GM12878 (cell line): ENCODE measurements at regions not wholly inside any gene's neighbourhood (a gene's known extent, or its start where the extent isn't known, plus 50 kb on each side); places are given as distances from the start of the nearest gene placed in this dataset.

Source experiments
- ATAC-seq: fragments of 200-7000 bp; cut with Tn5 transposase; 3 replicates; pipeline ENCODE4 v1.9.1; 2020; ENCODE audit warnings: mild to moderate bottlenecking, moderate library complexity
- BruUV-seq: library from RNA; stranded (reverse); fragments of 400-500 nt; replicated peaks from 2 replicates; lab custom pipeline; 2021; lab: Mats Ljungman, UMichigan
- CTCF ChIA-PET: fragments of 300-600 bp; sonication (Branson Sonifier 250); formaldehyde crosslinking; extraction: SDS; loops from one replicate; lab custom pipeline; 2021; ENCODE audit warnings: inconsistent platforms; lab: Yijun Ruan, JAX
- POLR2A ChIA-PET: fragments of 350-600 bp; formaldehyde crosslinking; extraction: SDS; loops from one replicate; lab custom pipeline; 2021; ENCODE audit warnings: inconsistent platforms; lab: Charles Lee
- RAD21 ChIA-PET: fragments of 300-600 bp; sonication (Branson Sonifier 250); formaldehyde crosslinking; loops from one replicate; lab custom pipeline; 2023; ENCODE audit warnings: antibody characterized with exemption; ENCODE audit not compliant: unreplicated experiment; lab: Charles Lee
- SMC1A ChIA-PET: fragments of 300-600 bp; sonication (Branson Sonifier 250); formaldehyde crosslinking; loops from one replicate; lab custom pipeline; 2023; ENCODE audit not compliant: unreplicated experiment, uncharacterized antibody; lab: Charles Lee
- DNase-seq: peaks from one replicate; pipeline ENCODE4 v3.0.0-alpha.2; 2011; ENCODE audit warnings: low read depth, low spot score
- FAIRE-seq: peaks from 3 replicates; lab custom pipeline; 2011; peaks lifted over from hg19 to GRCh38; lab: Jason Lieb, UNC
- H2AFZ ChIP-seq: 2 replicates; pipeline ENCODE4 v1.6.0; 2011; ENCODE audit warnings: low read depth, low read length, control low read depth; ENCODE audit not compliant: control insufficient read depth
- H3K27ac ChIP-seq: 2 replicates; pipeline ENCODE4 v1.5.1; 2011; ENCODE audit warnings: control low read depth; ENCODE audit not compliant: control insufficient read depth, insufficient read depth
- H3K27me3 ChIP-seq, 2 experiments: replicated peaks in 1 of 2; 2 replicates each; pipeline versions ENCODE4 v1.6.0 to v1.6.1; 2011; ENCODE audit warnings: low read length in 1 of 2; ENCODE audit not compliant: control insufficient read depth in 2 of 2, insufficient read depth in 2 of 2
- H3K36me3 ChIP-seq, 2 experiments: 2 replicates each; pipeline ENCODE4 v1.5.1; 2011; ENCODE audit warnings: low read length in 1 of 2; ENCODE audit not compliant: control insufficient read depth in 2 of 2, insufficient read depth in 2 of 2
- H3K4me1 ChIP-seq: 2 replicates; pipeline ENCODE4 v1.6.1; 2011; ENCODE audit warnings: mild to moderate bottlenecking, low read length, moderate library complexity, mixed read lengths; ENCODE audit not compliant: control insufficient read depth, insufficient read depth
- H3K4me2 ChIP-seq: 2 replicates; pipeline ENCODE4 v1.6.0; 2011; ENCODE audit warnings: control low read depth; ENCODE audit not compliant: control insufficient read depth, insufficient read depth
- H3K4me3 ChIP-seq: fragments of 200-600 bp; sonication (generic); 2 replicates; pipeline ENCODE4 v1.5.1; 2016
- H3K79me2 ChIP-seq: 2 replicates; pipeline ENCODE4 v1.6.0; 2011; ENCODE audit warnings: low read length; ENCODE audit not compliant: control insufficient read depth, insufficient read depth
- H3K9ac ChIP-seq: 2 replicates; pipeline ENCODE4 v1.8.0; 2011; ENCODE audit warnings: low read length, control low read depth, mixed read lengths; ENCODE audit not compliant: control insufficient read depth, insufficient read depth
- H3K9me3 ChIP-seq: replicated peaks from 3 replicates; pipeline ENCODE4 v1.5.1; 2011; ENCODE audit warnings: mild to moderate bottlenecking, low read length; ENCODE audit not compliant: control insufficient read depth, insufficient read depth
- H4K20me1 ChIP-seq: 2 replicates; pipeline ENCODE4 v1.6.0; 2011; ENCODE audit not compliant: control insufficient read depth, insufficient read depth
- BHLHE40 ChIP-seq, 2 experiments: fragments of 450-650 bp in 1 of 2; IDR thresholded peaks; 2 replicates each; pipeline ENCODE4 v1.6.1; 2011 to 2017; ENCODE audit warnings: low read depth in 2 of 2, borderline replicate concordance in 1 of 2, improper control_type of control experiment in 1 of 2, low read length in 1 of 2, mild to moderate bottlenecking in 1 of 2
- CBFB ChIP-seq: IDR thresholded peaks from 2 replicates; pipeline ENCODE4 v1.6.1; 2016; ENCODE audit warnings: antibody characterized with exemption, low read depth
- CEBPB ChIP-seq, 2 experiments: fragments of 150-350 bp in 1 of 2; IDR thresholded peaks; 2 replicates each; pipeline ENCODE4 v1.6.1; 2012 to 2014; ENCODE audit warnings: low read depth in 2 of 2, low read length in 2 of 2, borderline replicate concordance in 1 of 2, inconsistent platforms in 1 of 2
- CHD1 ChIP-seq: IDR thresholded peaks from 2 replicates; pipeline ENCODE4 v1.6.1; 2012; ENCODE audit warnings: low read depth, low read length, improper control_type of control experiment
- EGR1 ChIP-seq, 2 experiments: IDR thresholded peaks; 1 replicate in 1 of 2; 2 replicates in 1 of 2; pipeline ENCODE4 v1.6.1; 2011 to 2012; ENCODE audit warnings: low read depth in 2 of 2, low read length in 2 of 2, borderline replicate concordance in 1 of 2, mild to moderate bottlenecking in 1 of 2, moderate library complexity in 1 of 2
- ELK1 ChIP-seq: IDR thresholded peaks from 2 replicates; pipeline ENCODE4 v1.6.1; 2012; ENCODE audit warnings: low read depth, low read length, improper control_type of control experiment
- HSF1 ChIP-seq: fragments of 150-350 bp; IDR thresholded peaks from 2 replicates; pipeline ENCODE4 v1.6.1; 2014; ENCODE audit warnings: mild to moderate bottlenecking, low read depth, low read length
- KDM1A ChIP-seq: fragments of 200-600 bp; sonication (generic); IDR thresholded peaks from 2 replicates; pipeline ENCODE4 v1.6.1; 2016; ENCODE audit warnings: borderline replicate concordance
- MYB ChIP-seq: fragments of 150-350 bp; IDR thresholded peaks from 2 replicates; pipeline ENCODE4 v1.6.1; 2014; ENCODE audit warnings: mild to moderate bottlenecking, low read depth, low read length, borderline replicate concordance
- NFIC ChIP-seq: IDR thresholded peaks from 2 replicates; pipeline ENCODE4 v1.6.1; 2012; ENCODE audit warnings: low read depth, mild to moderate bottlenecking, inconsistent platforms, low read length, moderate library complexity
- NFXL1 ChIP-seq: fragments of 450-650 bp; IDR thresholded peaks from 2 replicates; pipeline ENCODE4 v1.6.1; 2017; ENCODE audit warnings: antibody characterized with exemption, mild to moderate bottlenecking, borderline replicate concordance
- NFYA ChIP-seq: IDR thresholded peaks from 2 replicates; pipeline ENCODE4 v1.6.1; 2011; ENCODE audit warnings: low read depth, mild to moderate bottlenecking, low read length, improper control_type of control experiment, borderline replicate concordance
- NR2C1 ChIP-seq: fragments of 450-650 bp; IDR thresholded peaks from 2 replicates; pipeline ENCODE4 v1.6.1; 2017; ENCODE audit warnings: antibody characterized with exemption, mild to moderate bottlenecking, moderate library complexity
- PML ChIP-seq: IDR thresholded peaks from 2 replicates; pipeline ENCODE4 v1.6.1; 2012; ENCODE audit warnings: low read length, inconsistent platforms
- PRDM15 ChIP-seq: fragments of 450-650 bp; formaldehyde crosslinking; IDR thresholded peaks from 2 replicates; pipeline ENCODE4 v1.4.0; 2020; ENCODE audit warnings: mild to moderate bottlenecking, moderate library complexity
- TBL1XR1 ChIP-seq: IDR thresholded peaks from 2 replicates; pipeline ENCODE4 v1.6.1; 2012; ENCODE audit warnings: low read depth, low read length, improper control_type of control experiment
- USF2 ChIP-seq: IDR thresholded peaks from 2 replicates; pipeline ENCODE4 v1.6.1; 2011; ENCODE audit warnings: low read depth, low read length, improper control_type of control experiment, borderline replicate concordance
- ZNF24 ChIP-seq: fragments of 450-650 bp; IDR thresholded peaks from 2 replicates; pipeline ENCODE4 v1.6.1; 2017; ENCODE audit warnings: antibody characterized with exemption, mild to moderate bottlenecking
- ZNF274 ChIP-seq: IDR thresholded peaks from one replicate; pipeline ENCODE4 v1.8.0; 2011; ENCODE audit not compliant: insufficient read length, insufficient read depth
- ZNF622 ChIP-seq: fragments of 450-650 bp; IDR thresholded peaks from 2 replicates; pipeline ENCODE4 v1.6.1; 2017; ENCODE audit warnings: mild to moderate bottlenecking, inconsistent platforms
- WGBS: methylation state at CpG from one replicate; pipeline ENCODE4 v1.1.6; 2016; ENCODE audit warnings: low lambda C conversion rate; ENCODE audit not compliant: insufficient replicate concordance, insufficient coverage; ENCODE audit errors: missing lambda C conversion rate; 5-methylcytosine and 5-hydroxymethylcytosine counted together
- in situ Hi-C: fragments of 300-500 bp; cut with MboI; formaldehyde crosslinking; loops from 9 replicates; pipeline ENCODE4 v1.14.3; 2018; ENCODE audit warnings: mixed read lengths
- intact Hi-C: fragments of 100-400 bp; cut with micrococcal nuclease; formaldehyde crosslinking; loops from one replicate; pipeline ENCODE4 v1.14.2; 2022; ENCODE audit not compliant: unreplicated experiment

GRCh38 chr5:12217039-12217438 lies 312.8 kb upstream of the CTNND2 start:
- RAD21 ChIA-PET: no interaction called here
- in situ Hi-C loops: no loop called here
- POLR2A ChIA-PET: no interaction called here
- Histone ChIP-seq H3K4me2 (no peak overlapping the region), H2AFZ (no peak overlapping the region), H3K4me1 (no peaks in the 10 kb centered on the region), H3K9ac (no peak overlapping the region), H3K9me3 (no peaks in the 10 kb centered on the region), H3K27ac (no peak overlapping the region), H3K79me2 (no peaks in the 10 kb centered on the region), H3K4me3 (no peak overlapping the region), H3K36me3 (no peaks in the 10 kb centered on the region), H4K20me1 (no peaks in the 10 kb centered on the region), H3K27me3 (no peaks in the 10 kb centered on the region)
- BruUV-seq: no TSS peak
- intact Hi-C loops: no loop called here
- CTCF ChIA-PET: no interaction called here
- no peak for TF ChIP-seq ZNF274
- no peak for TF ChIP-seq HSF1
- TF ChIP-seq ZNF622: no peak
- no peak for TF ChIP-seq NFXL1
- TF ChIP-seq CHD1: no peak
- no peak for TF ChIP-seq ZNF24
- TF ChIP-seq NFYA: no peak
- no peak for TF ChIP-seq EGR1 (IDR thresholded peaks at IDR 0.05; ENCODE audit: borderline replicate concordance in 1 of 2, low read depth in 2 of 2, low read length in 2 of 2)
- TF ChIP-seq NR2C1: no peak
- no peak for TF ChIP-seq MYB
- TF ChIP-seq ELK1: no peak
- TF ChIP-seq PML: no peak
- TF ChIP-seq BHLHE40 (IDR thresholded peaks at IDR 0.05; ENCODE audit: borderline replicate concordance in 1 of 2, low read depth in 2 of 2, low read length in 1 of 2): no peak
- TF ChIP-seq CEBPB (IDR thresholded peaks at IDR 0.05; ENCODE audit: borderline replicate concordance in 1 of 2, low read depth in 2 of 2, low read length in 2 of 2): no peak
- no peak for TF ChIP-seq NFIC
- no peak for TF ChIP-seq TBL1XR1
- TF ChIP-seq PRDM15 (CRISPR knock-in tag): no peak
- no peak for TF ChIP-seq CBFB
- TF ChIP-seq USF2: no peak
- TF ChIP-seq KDM1A: no peak
- ATAC-seq (no peak), DNase-seq (no peak), FAIRE-seq (no peak)
- WGBS: 12% methylated on average over 2 of the region's 2 CpGs
- SMC1A ChIA-PET: interaction anchor here (1.0 kb wide), 1 partner anchor 14 kb away, joined by 3 read pairs; no protein-coding TSS in a partner anchor
